ENCODE measurements at regions not wholly inside any gene's neighbourhood (a gene's known extent, or its start where the extent isn't known, plus 50 kb on each side); places are given as distances from the start of the nearest gene placed in this dataset.

- Histone ChIP-seq H3K9me3 (ENCODE audit: severe bottlenecking) (peaks cover 35% of the 10 kb centered on the region), H3K27me3 (ENCODE audit: insufficient read depth, low read depth, severe bottlenecking) (no peaks in the 10 kb centered on the region), H3K4me3 (ENCODE audit: low read depth, low read length) (no peak overlapping the region), H3K27ac (peak overlapping the region; percentile 71), H3K36me3 (no peaks in the 10 kb centered on the region)
- TF ChIP-seq, protein P1, sequence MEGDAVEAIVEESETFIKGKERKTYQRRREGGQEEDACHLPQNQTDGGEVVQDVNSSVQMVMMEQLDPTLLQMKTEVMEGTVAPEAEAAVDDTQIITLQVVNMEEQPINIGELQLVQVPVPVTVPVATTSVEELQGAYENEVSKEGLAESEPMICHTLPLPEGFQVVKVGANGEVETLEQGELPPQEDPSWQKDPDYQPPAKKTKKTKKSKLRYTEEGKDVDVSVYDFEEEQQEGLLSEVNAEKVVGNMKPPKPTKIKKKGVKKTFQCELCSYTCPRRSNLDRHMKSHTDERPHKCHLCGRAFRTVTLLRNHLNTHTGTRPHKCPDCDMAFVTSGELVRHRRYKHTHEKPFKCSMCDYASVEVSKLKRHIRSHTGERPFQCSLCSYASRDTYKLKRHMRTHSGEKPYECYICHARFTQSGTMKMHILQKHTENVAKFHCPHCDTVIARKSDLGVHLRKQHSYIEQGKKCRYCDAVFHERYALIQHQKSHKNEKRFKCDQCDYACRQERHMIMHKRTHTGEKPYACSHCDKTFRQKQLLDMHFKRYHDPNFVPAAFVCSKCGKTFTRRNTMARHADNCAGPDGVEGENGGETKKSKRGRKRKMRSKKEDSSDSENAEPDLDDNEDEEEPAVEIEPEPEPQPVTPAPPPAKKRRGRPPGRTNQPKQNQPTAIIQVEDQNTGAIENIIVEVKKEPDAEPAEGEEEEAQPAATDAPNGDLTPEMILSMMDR (IDR thresholded peaks at IDR 0.05; ENCODE audit: low read depth, low read length): no peak
- peak; percentile 98 for DNase-seq
These were observed 151.1 kb downstream of the CXCL12 start for GRCh38 chr10:44233561-44234482.

- TF ChIP-seq, protein P1 (IDR thresholded peaks at IDR 0.05; ENCODE audit: low read depth, low read length): no peak
- H3K36me3 ChIP-seq: no peaks in the 10 kb centered on the region
- no peak for DNase-seq
- no peak overlapping the region for H3K4me3 ChIP-seq (ENCODE audit: low read depth, low read length)
- peaks cover 10% of the 10 kb centered on the region for H3K9me3 ChIP-seq (ENCODE audit: severe bottlenecking)
- no peaks in the 10 kb centered on the region for H3K27me3 ChIP-seq (ENCODE audit: insufficient read depth, low read depth, severe bottlenecking)
- no peak overlapping the region for H3K27ac ChIP-seq
These were observed 167.6 kb downstream of the CXCL12 start for GRCh38 chr10:44217274-44217820.

- TF ChIP-seq, protein P1 (IDR thresholded peaks at IDR 0.05; ENCODE audit: low read depth, low read length): no peak
- no peak overlapping the region for H3K4me3 ChIP-seq (ENCODE audit: low read depth, low read length)
- H3K27ac ChIP-seq: no peak overlapping the region
- no peaks in the 10 kb centered on the region for H3K27me3 ChIP-seq (ENCODE audit: insufficient read depth, low read depth, severe bottlenecking)
- no peak for DNase-seq
- no peaks in the 10 kb centered on the region for H3K36me3 ChIP-seq
- peaks cover 10% of the 10 kb centered on the region for H3K9me3 ChIP-seq (ENCODE audit: severe bottlenecking)
These were observed 168.8 kb downstream of the CXCL12 start for GRCh38 chr10:44216073-44216472.

- Histone ChIP-seq H3K4me3 (ENCODE audit: low read depth, low read length) (no peak overlapping the region), H3K9me3 (ENCODE audit: severe bottlenecking) (no peaks in the 10 kb centered on the region), H3K36me3 (no peaks in the 10 kb centered on the region), H3K27ac (no peak overlapping the region), H3K27me3 (ENCODE audit: insufficient read depth, low read depth, severe bottlenecking) (no peaks in the 10 kb centered on the region)
- TF ChIP-seq, protein P1 (IDR thresholded peaks at IDR 0.05; ENCODE audit: low read depth, low read length): no peak
- no peak for DNase-seq
These were observed 175.1 kb downstream of the CXCL12 start for GRCh38 chr10:44209811-44210210.

DNA sequence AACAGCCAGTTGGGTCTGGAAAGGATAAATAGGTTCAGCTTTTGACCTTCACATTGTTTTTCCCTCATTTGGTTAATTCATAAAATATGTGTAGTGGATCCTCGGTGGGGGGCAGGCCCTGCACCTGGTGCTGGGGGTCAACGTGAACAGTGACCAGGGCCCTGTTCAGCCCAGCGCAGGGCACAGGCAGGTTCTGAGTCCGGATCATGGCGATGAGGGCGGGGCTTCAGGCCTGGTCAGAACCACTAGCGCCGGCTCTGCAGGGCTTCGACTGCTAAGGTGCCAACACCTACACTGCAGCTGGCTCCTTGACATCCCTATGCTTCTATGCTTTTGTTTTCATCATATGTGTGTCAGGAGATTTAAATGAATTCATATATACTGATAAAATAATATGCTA is 177.7 kb downstream of the CXCL12 start:
- TF ChIP-seq, protein P1 (IDR thresholded peaks at IDR 0.05; ENCODE audit: low read depth, low read length): no peak
- no peaks in the 10 kb centered on the region for H3K27me3 ChIP-seq (ENCODE audit: insufficient read depth, low read depth, severe bottlenecking)
- no peak for DNase-seq
- H3K27ac ChIP-seq: no peak overlapping the region
- H3K9me3 ChIP-seq (ENCODE audit: severe bottlenecking): no peaks in the 10 kb centered on the region
- no peaks in the 10 kb centered on the region for H3K36me3 ChIP-seq
- H3K4me3 ChIP-seq (ENCODE audit: low read depth, low read length): no peak overlapping the region

Measured in WERI-Rb-1 (cell line).